Stimulated activated naive B cell treated with anti-CD40 and anti-IgM and Interleukin-4, amounts not matched to agents 10 μg/mL and 1 μg/mL and 100 μg/mL, for 72 hours (primary cell): ENCODE measurements at regions not wholly inside any gene's neighbourhood (a gene's known extent, or its start where the extent isn't known, plus 50 kb on each side); places are given as distances from the start of the nearest gene placed in this dataset.

ENCODE experiments used
- ATAC-seq, 2 donors: fragments of 150-1000 bp; cut with Tn5 transposase; replicated peaks; 2 replicates each; pipeline ENCODE4 v1.10.0; 2021; ENCODE audit warnings: moderate library complexity in 1 of 2
- DNase-seq: peaks from one replicate; pipeline ENCODE4 v3.0.0; 2021
- H3K27ac Mint-ChIP-seq: one replicate; pipeline ENCODE4 v1.8.0; 2022; ENCODE audit warnings: mild to moderate bottlenecking, mixed read lengths
- H3K27me3 Mint-ChIP-seq, 2 donors: one replicate each; pipeline ENCODE4 v1.8.0; 2022; ENCODE audit warnings: mixed read lengths in 2 of 2
- H3K36me3 Mint-ChIP-seq, 2 donors: one replicate each; pipeline ENCODE4 v1.8.0; 2022; ENCODE audit warnings: mixed read lengths in 2 of 2, mild to moderate bottlenecking in 1 of 2
- H3K4me1 Mint-ChIP-seq, 2 donors: one replicate each; pipeline ENCODE4 v1.8.0; 2022; ENCODE audit warnings: mixed read lengths in 2 of 2, mild to moderate bottlenecking in 1 of 2
- H3K4me3 Mint-ChIP-seq, 2 donors: one replicate each; pipeline ENCODE4 v1.8.0; 2022; ENCODE audit warnings: mild to moderate bottlenecking in 2 of 2, mixed read lengths in 2 of 2, moderate library complexity in 1 of 2
- H3K9me3 Mint-ChIP-seq, 2 donors: one replicate each; pipeline ENCODE4 v1.8.0; 2022; ENCODE audit warnings: mixed read lengths in 2 of 2, mild to moderate bottlenecking in 1 of 2

GRCh38 chr17:74079537-74080300, 123.8 kb upstream of the RPL38 start:
- Mint-ChIP-seq H3K9me3 (peaks cover 0 to 1% of the 10 kb centered on the region in 2 donors), H3K27me3 (peaks cover 11 to 25% of the 10 kb centered on the region in 2 donors), H3K4me1 (no peaks in the 10 kb centered on the region), H3K27ac (no peak overlapping the region), H3K4me3 (no peak overlapping the region), H3K36me3 (no peaks in the 10 kb centered on the region)
- no peak for DNase-seq
- ATAC-seq, result no peak

DNA sequence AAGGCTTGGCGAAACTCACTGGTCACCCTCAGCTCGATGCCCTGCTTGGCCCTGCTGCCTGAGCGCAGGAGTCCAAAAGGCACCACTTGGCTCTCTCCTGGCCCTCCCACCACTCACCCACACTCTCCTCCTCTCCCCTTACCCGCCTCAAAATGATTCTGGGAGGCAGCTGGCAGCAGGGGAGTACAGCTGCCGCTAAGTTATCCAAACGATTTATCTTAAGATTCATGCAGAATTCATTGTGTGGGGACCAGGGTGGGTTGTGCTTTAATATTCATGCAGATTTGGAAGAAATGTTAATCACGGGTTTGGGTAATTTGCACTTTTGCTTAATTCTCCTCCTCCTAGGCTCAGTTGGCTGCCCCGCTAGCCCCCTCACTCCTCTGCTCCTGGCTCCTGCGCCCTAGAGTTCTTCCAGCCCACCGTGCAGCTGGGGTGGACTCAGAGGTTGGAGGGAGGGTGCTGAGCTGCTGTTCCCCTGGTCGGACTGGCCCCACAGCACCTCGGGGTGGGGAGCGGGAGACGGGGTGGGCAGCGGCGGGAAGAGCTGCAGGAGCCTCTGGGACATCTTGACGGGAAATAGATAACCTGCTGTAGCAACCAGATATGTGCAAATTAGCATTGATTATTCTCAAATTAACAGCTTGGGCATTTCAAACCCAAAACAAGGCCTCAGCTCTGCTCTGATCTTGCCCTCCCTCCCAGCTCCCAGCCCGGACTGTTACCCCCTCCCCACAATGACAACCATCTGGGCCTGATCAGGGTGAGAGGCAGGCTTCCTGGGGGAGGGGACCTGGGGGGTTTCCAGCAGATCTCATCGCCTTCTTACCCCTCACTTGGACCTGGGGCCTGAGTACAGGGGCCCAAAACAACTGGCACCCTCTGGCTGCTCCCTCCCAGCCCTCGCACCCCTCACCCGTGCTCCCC, 122.6 kb upstream of the RPL38 start:
- H3K4me3 Mint-ChIP-seq, result no peak overlapping the region
- H3K27me3 Mint-ChIP-seq, result peaks cover 14 to 25% of the 10 kb centered on the region in 2 donors
- ATAC-seq (no peak), DNase-seq (no peak)
- no peak overlapping the region for H3K27ac Mint-ChIP-seq
- H3K36me3 Mint-ChIP-seq, result no peaks in the 10 kb centered on the region
- H3K9me3 Mint-ChIP-seq, result peaks cover 8 to 10% of the 10 kb centered on the region in 2 donors
- H3K4me1 Mint-ChIP-seq, result no peaks in the 10 kb centered on the region

- Mint-ChIP-seq H3K4me1 (no peaks in the 10 kb centered on the region), H3K4me3 (no peak overlapping the region), H3K9me3 (peaks cover 8 to 10% of the 10 kb centered on the region in 2 donors), H3K36me3 (no peaks in the 10 kb centered on the region), H3K27me3 (peaks cover 24 to 36% of the 10 kb centered on the region in 2 donors), H3K27ac (no peak overlapping the region)
- DNase-seq (no peak), ATAC-seq (no peak)
These were observed 120.6 kb upstream of the RPL38 start for GRCh38 chr17:74082886-74083285.

DNA sequence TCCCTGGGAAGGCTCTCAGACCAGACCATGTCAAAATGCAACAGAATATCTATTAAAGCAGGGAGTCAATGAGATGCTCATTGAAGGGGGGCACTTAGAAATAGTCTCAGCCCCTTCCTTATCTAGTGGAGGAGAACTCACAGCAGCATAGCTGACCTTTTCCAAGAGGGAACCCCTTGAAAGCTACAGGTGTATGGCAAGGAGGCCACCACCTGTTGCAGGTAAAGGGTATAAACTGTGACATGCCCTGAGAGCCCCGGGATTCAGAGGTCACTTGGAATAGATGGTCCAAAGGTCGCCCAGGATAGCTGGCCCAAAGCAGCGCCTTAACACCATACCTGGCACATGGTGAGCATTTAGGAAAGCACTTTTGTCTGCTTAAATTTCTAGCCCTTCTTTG, 120.2 kb upstream of the RPL38 start:
- H3K36me3 Mint-ChIP-seq, result no peaks in the 10 kb centered on the region
- peaks cover 8 to 10% of the 10 kb centered on the region in 2 donors for H3K9me3 Mint-ChIP-seq
- DNase-seq (no peak), ATAC-seq (no peak)
- H3K27ac Mint-ChIP-seq, result no peak overlapping the region
- no peaks in the 10 kb centered on the region for H3K4me1 Mint-ChIP-seq
- H3K4me3 Mint-ChIP-seq, result no peak overlapping the region
- H3K27me3 Mint-ChIP-seq, result peaks cover 28 to 41% of the 10 kb centered on the region in 2 donors

DNA sequence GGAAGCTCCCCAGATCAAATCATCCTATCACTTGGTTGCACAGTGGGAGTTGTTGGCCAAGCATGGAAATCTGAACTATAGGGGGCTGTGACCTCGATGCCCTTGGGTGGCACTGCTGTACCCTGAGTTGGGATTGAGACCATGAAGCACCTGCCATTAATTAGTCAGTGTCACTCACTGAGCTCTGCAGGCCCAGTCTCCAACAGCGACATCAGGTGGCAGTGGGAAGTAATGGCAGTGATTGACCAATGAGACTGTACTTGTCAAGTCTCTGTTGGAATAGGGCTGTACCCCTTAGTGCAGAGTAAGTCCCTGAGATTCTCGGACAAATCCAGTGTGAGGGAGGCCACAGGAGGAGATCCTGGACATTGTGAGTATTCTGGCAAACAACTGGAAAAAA, 118.0 kb upstream of the RPL38 start:
- DNase-seq, result no peak
- no peaks in the 10 kb centered on the region for H3K4me1 Mint-ChIP-seq
- H3K27me3 Mint-ChIP-seq, result peaks cover 35 to 42% of the 10 kb centered on the region in 2 donors
- H3K9me3 Mint-ChIP-seq, result peaks cover 10 to 11% of the 10 kb centered on the region in 2 donors
- no peak overlapping the region for H3K4me3 Mint-ChIP-seq
- no peaks in the 10 kb centered on the region for H3K36me3 Mint-ChIP-seq
- ATAC-seq, result no peak
- H3K27ac Mint-ChIP-seq, result no peak overlapping the region

DNA sequence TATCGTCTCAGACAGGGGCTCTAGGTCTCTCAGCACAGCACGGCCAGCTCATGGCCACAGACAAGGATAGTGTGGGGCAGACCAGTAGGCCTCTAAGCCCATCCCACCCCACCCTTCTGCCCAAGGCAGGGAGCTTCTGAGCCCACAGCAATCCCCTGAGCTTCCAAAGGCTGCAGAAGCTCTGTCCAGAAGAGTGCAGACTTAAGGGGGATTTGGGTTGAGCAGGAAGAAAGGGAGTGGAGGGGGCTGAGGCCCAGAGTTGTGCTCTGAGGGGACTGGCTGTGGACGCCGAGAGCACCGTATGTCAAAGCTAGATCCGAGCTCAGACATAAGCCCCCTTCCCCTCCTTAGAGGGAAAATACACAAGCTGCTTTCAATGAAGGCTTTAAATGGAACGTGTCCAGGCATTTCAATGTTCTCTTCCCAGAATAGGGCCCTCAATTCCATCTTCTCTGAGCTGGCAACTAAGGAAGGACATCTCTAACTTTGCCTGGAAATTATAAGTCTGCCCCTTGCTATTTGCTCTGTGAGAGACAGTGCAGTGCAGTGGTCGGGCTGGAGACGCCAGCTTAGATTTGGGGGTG, 116.4 kb upstream of the RPL38 start:
- H3K36me3 Mint-ChIP-seq, result no peaks in the 10 kb centered on the region
- peaks cover 10 to 14% of the 10 kb centered on the region in 2 donors for H3K9me3 Mint-ChIP-seq
- H3K4me1 Mint-ChIP-seq, result no peaks in the 10 kb centered on the region
- no peak overlapping the region for H3K27ac Mint-ChIP-seq
- ATAC-seq, result no peak
- peaks cover 33 to 44% of the 10 kb centered on the region in 2 donors for H3K27me3 Mint-ChIP-seq
- DNase-seq, result no peak
- H3K4me3 Mint-ChIP-seq, result no peak overlapping the region

- no peak overlapping the region for H3K27ac Mint-ChIP-seq
- ATAC-seq, result no peak
- H3K9me3 Mint-ChIP-seq, result peaks cover 10 to 14% of the 10 kb centered on the region in 2 donors
- H3K4me3 Mint-ChIP-seq, result no peak overlapping the region
- H3K36me3 Mint-ChIP-seq, result no peaks in the 10 kb centered on the region
- no peak for DNase-seq
- H3K27me3 Mint-ChIP-seq, result peaks cover 24 to 32% of the 10 kb centered on the region in 2 donors
- no peaks in the 10 kb centered on the region for H3K4me1 Mint-ChIP-seq
These were observed 115.1 kb upstream of the RPL38 start for GRCh38 chr17:74088285-74088933.

- H3K27ac Mint-ChIP-seq, result no peak overlapping the region
- no peak for DNase-seq
- H3K4me1 Mint-ChIP-seq, result no peaks in the 10 kb centered on the region
- no peak for ATAC-seq
- H3K4me3 Mint-ChIP-seq, result no peak overlapping the region
- H3K36me3 Mint-ChIP-seq, result no peaks in the 10 kb centered on the region
- peaks cover 10 to 13% of the 10 kb centered on the region in 2 donors for H3K9me3 Mint-ChIP-seq
- peaks cover 24 to 37% of the 10 kb centered on the region in 2 donors for H3K27me3 Mint-ChIP-seq
These were observed 114.5 kb upstream of the RPL38 start for GRCh38 chr17:74088934-74089329.

GRCh38 chr17:74089380-74089779, 114.1 kb upstream of the RPL38 start:
- Mint-ChIP-seq H3K4me1 (no peaks in the 10 kb centered on the region), H3K36me3 (no peaks in the 10 kb centered on the region), H3K27ac (no peak overlapping the region), H3K4me3 (no peak overlapping the region), H3K9me3 (peaks cover 10 to 13% of the 10 kb centered on the region in 2 donors), H3K27me3 (peaks cover 24 to 39% of the 10 kb centered on the region in 2 donors)
- DNase-seq (no peak), ATAC-seq (no peak)

GRCh38 chr17:74089869-74090464, 113.5 kb upstream of the RPL38 start:
- Mint-ChIP-seq H3K27me3 (peaks cover 24 to 39% of the 10 kb centered on the region in 2 donors), H3K9me3 (peaks cover 7 to 11% of the 10 kb centered on the region in 2 donors), H3K27ac (no peak overlapping the region), H3K36me3 (no peaks in the 10 kb centered on the region), H3K4me3 (no peak overlapping the region), H3K4me1 (no peaks in the 10 kb centered on the region)
- DNase-seq, result no peak
- ATAC-seq, result peak in 1 of 2 donors; percentile 64

DNA sequence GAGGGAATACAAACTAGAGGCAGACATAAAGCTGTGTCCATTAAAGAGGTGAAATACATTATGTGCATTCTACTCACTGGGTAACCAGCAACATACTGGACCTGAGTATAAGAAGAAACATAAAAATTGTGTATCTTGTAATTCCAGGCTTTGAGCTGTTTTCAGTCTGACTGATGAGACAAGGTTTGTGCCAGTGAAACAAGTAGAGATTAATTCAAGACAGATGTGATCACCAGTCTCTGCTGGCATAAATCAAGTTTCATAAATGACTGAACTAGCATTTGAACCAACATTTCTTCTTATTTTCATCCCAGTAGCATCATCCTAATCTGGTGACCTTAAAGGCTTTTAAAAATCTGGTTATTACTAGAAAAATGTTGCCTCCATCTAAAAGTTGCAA, 108.8 kb upstream of the RPL38 start:
- no peak overlapping the region for H3K4me3 Mint-ChIP-seq
- ATAC-seq (no peak), DNase-seq (no peak)
- H3K27me3 Mint-ChIP-seq, result peaks cover 0 to 21% of the 10 kb centered on the region in 2 donors
- no peak overlapping the region for H3K27ac Mint-ChIP-seq
- no peaks in the 10 kb centered on the region for H3K4me1 Mint-ChIP-seq
- H3K36me3 Mint-ChIP-seq, result no peaks in the 10 kb centered on the region
- peaks cover 0 to 6% of the 10 kb centered on the region in 2 donors for H3K9me3 Mint-ChIP-seq

DNA sequence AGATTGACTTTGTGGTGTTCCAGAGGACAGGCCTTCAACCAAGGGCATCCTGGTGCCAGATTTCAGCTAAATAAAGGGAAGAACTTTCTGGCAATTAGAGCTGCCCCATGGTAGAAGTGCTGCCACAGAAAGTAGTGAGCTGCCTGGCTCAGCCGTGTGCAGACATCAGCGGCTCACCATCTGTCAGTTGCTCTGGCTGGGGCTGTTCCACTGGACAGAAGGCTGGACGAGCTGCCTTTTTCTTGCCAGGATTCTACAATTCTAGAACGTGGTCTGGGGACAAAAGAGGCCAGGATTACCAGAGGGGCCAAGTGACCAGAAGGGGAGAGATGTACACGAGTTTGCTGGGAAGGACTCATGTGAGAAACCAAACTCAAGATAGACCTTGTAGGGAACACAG, 107.0 kb upstream of the RPL38 start:
- no peaks in the 10 kb centered on the region for H3K4me1 Mint-ChIP-seq
- DNase-seq (no peak), ATAC-seq (no peak)
- H3K36me3 Mint-ChIP-seq, result no peaks in the 10 kb centered on the region
- H3K9me3 Mint-ChIP-seq, result peaks cover 0 to 3% of the 10 kb centered on the region in 2 donors
- no peak overlapping the region for H3K27ac Mint-ChIP-seq
- H3K4me3 Mint-ChIP-seq, result no peak overlapping the region
- peaks cover 0 to 18% of the 10 kb centered on the region in 2 donors for H3K27me3 Mint-ChIP-seq

DNA sequence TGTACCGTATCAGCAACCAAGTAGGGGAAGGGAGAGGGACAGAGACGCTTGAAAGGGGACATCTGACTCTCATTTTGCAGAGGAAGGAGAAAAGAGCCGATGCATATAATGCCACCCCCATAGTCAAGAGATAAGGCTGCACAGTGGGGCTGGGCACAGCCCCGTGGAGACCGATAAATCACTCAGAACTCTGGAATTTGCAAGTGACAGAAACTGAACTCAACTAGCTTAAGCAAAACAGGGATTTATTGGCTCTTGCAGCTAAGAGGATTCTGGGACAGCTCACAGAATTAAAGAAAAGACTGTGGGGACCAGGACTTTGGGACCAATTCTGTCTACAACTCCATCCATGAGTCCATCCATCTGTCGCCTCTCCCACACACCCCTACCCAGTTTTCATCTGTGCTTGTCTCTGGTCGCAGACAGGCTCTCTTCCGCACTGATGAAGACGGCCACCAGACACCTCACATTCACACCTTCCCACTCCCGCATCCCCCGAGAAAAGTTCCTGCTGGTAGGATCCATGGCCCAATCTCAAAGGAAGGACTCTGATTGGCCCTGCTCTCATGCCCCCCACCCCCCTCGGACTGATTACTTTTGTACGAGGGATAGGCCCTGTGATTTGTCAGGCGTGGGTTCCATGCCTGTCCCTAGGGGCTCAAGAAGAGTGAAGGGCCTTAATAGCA, 105.9 kb upstream of the RPL38 start:
- H3K27me3 Mint-ChIP-seq, result peaks cover 5 to 18% of the 10 kb centered on the region in 2 donors
- H3K4me3 Mint-ChIP-seq, result no peak overlapping the region
- no peaks in the 10 kb centered on the region for H3K4me1 Mint-ChIP-seq
- ATAC-seq (no peak), DNase-seq (no peak)
- H3K36me3 Mint-ChIP-seq, result no peaks in the 10 kb centered on the region
- no peaks in the 10 kb centered on the region for H3K9me3 Mint-ChIP-seq
- H3K27ac Mint-ChIP-seq, result no peak overlapping the region
